Natural killer cell treated with Interleukin-12 subunit alpha and Interleukin-12 subunit beta and Interleukin-15 and Interleukin-18, amount 100 ng/mL, for 72 hours (primary cell): ENCODE measurements at regions not wholly inside any gene's neighbourhood (a gene's known extent, or its start where the extent isn't known, plus 50 kb on each side); places are given as distances from the start of the nearest gene placed in this dataset.
"Not testable (repeated sequence)": the region's sequence is repeated elsewhere in the genome, so short reads cannot be mapped to it uniquely, and the experiment has no call there.

Source experiments
- ATAC-seq, 2 donors: fragments of 150-1000 bp; cut with Tn5 transposase in 1 of 2; sonication (Bioruptor Pico), chemical (Tn5 transposase) in 1 of 2; 2 replicates each; pipeline ENCODE4 v1.10.0; 2021
- DNase-seq: peaks from one replicate; pipeline ENCODE4 v3.0.0; 2022; ENCODE audit warnings: low spot score
- H3K27ac Mint-ChIP-seq, 2 donors: 1 replicate in 1 of 2; 2 replicates in 1 of 2; pipeline ENCODE4 v1.8.0; 2022; ENCODE audit warnings: mixed read lengths in 2 of 2, mild to moderate bottlenecking in 1 of 2, moderate library complexity in 1 of 2
- H3K27me3 Mint-ChIP-seq, 2 donors: 1 replicate in 1 of 2; 2 replicates in 1 of 2; pipeline ENCODE4 v1.8.0; 2022; ENCODE audit warnings: mixed read lengths in 2 of 2
- H3K36me3 Mint-ChIP-seq: one replicate; pipeline ENCODE4 v1.8.0; 2022; ENCODE audit warnings: mixed read lengths
- H3K4me1 Mint-ChIP-seq, 2 donors: 1 replicate in 1 of 2; 2 replicates in 1 of 2; pipeline ENCODE4 v1.8.0; 2022; ENCODE audit warnings: low read depth in 2 of 2, mixed read lengths in 2 of 2, mild to moderate bottlenecking in 1 of 2
- H3K4me3 Mint-ChIP-seq: one replicate; pipeline ENCODE4 v1.8.0; 2022; ENCODE audit warnings: mixed read lengths
- H3K9me3 Mint-ChIP-seq: 2 replicates; pipeline ENCODE4 v1.8.0; 2022; ENCODE audit warnings: mixed read lengths

GRCh38 chr2:34567128-34567527 is 968.0 kb upstream of the FAM98A start:
- no peak overlapping the region for H3K4me3 Mint-ChIP-seq
- no peak overlapping the region for H3K27ac Mint-ChIP-seq
- H3K36me3 Mint-ChIP-seq: no peaks in the 10 kb centered on the region
- peaks cover 16% of the 10 kb centered on the region for H3K9me3 Mint-ChIP-seq
- ATAC-seq: no peak
- no peaks in the 10 kb centered on the region for H3K4me1 Mint-ChIP-seq
- no peaks in the 10 kb centered on the region for H3K27me3 Mint-ChIP-seq
- DNase-seq: no peak

DNA sequence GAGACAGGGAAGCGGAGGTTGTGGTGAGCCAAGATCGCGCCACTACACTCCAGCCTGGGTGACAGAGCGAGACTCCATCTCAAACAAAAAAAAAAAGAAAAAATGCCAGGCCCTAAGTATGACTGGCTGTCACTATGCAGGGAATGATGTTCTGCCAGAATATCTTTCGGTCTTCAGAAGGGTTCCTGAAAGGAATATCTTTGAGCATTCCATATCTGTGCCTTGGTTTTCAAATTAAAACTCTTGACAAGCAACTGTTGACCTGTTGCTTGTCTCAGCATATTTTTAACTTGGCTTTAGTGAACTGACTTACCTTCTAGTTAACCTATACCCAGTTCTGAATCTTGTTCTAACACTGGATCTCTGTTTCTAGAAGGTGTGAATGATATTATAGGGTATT is 953.2 kb upstream of the FAM98A start:
- Mint-ChIP-seq H3K27ac (no peak overlapping the region), H3K36me3 (no peaks in the 10 kb centered on the region), H3K9me3 (peaks cover 6% of the 10 kb centered on the region), H3K4me1 (no peaks in the 10 kb centered on the region), H3K27me3 (no peaks in the 10 kb centered on the region), H3K4me3 (no peak overlapping the region)
- ATAC-seq (no peak), DNase-seq (no peak)

GRCh38 chr2:34549710-34550345 is 950.7 kb upstream of the FAM98A start:
- Mint-ChIP-seq H3K4me3 (no peak overlapping the region), H3K9me3 (peaks cover 10% of the 10 kb centered on the region), H3K4me1 (no peaks in the 10 kb centered on the region), H3K27ac (no peak overlapping the region), H3K36me3 (no peaks in the 10 kb centered on the region), H3K27me3 (no peaks in the 10 kb centered on the region)
- DNase-seq (no peak), ATAC-seq (no peak)

- Mint-ChIP-seq H3K36me3 (peaks cover 7% of the 10 kb centered on the region), H3K4me3 (no peak overlapping the region), H3K9me3 (peaks cover 19% of the 10 kb centered on the region), H3K27me3 (no peaks in the 10 kb centered on the region), H3K4me1 (no peaks in the 10 kb centered on the region), H3K27ac (no peak overlapping the region)
- no peak for DNase-seq
- ATAC-seq: no peak
Observed at GRCh38 chr2:34547900-34548299, 948.8 kb upstream of the FAM98A start.

GRCh38 chr2:34547340-34547739 is 948.2 kb upstream of the FAM98A start:
- Mint-ChIP-seq H3K4me1 (no peaks in the 10 kb centered on the region), H3K27me3 (no peaks in the 10 kb centered on the region), H3K4me3 (no peak overlapping the region), H3K27ac (no peak overlapping the region), H3K9me3 (peaks cover 23% of the 10 kb centered on the region), H3K36me3 (peaks cover 9% of the 10 kb centered on the region)
- ATAC-seq (no peak), DNase-seq (no peak)

DNA sequence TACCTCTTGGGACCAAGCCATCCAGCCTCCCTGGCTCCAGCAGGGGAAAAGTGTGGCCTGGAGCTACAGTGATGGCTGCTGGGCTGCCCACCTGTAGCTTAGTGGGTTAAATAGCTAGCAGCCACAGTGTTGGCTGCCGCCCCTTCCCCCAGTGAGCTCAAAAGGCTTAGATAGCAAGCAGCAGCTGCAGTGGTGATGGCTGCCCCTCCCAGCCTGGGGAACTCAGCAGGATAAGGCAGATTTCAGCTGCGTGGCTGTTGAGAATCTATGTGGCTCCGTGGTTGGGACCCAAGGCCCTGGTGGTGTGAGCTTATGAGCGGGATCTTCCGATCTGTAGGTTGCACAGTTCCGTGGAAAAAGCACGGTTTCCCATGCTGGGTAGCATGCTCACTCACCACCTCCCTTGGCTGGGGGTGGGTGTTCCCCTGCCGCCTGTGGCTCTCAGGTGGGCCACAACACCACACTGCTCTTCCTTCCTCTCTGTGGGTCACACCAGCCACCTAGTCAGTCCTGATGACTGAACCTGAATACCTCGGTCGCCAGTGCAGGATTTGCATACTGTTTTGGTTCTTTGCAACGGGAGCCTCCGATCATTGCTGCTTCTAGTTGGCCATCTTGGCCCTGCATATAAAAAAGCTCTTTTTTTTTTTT is 946.5 kb upstream of the FAM98A start:
- Mint-ChIP-seq H3K27me3 (no peaks in the 10 kb centered on the region), H3K27ac (no peak overlapping the region), H3K4me3 (no peak overlapping the region), H3K36me3 (peaks cover 9% of the 10 kb centered on the region), H3K9me3 (peaks cover 23% of the 10 kb centered on the region), H3K4me1 (no peaks in the 10 kb centered on the region)
- ATAC-seq: no peak
- DNase-seq: no peak

GRCh38 chr2:34534761-34535160 is 935.7 kb upstream of the FAM98A start:
- ATAC-seq (no peak), DNase-seq (no peak)
- Mint-ChIP-seq H3K36me3 (no peaks in the 10 kb centered on the region), H3K27ac (no peak overlapping the region), H3K4me1 (no peaks in the 10 kb centered on the region), H3K9me3 (peaks cover 16% of the 10 kb centered on the region), H3K4me3 (no peak overlapping the region), H3K27me3 (no peaks in the 10 kb centered on the region)

- H3K27ac Mint-ChIP-seq: no peak overlapping the region
- no peak for DNase-seq
- no peaks in the 10 kb centered on the region for H3K4me1 Mint-ChIP-seq
- H3K4me3 Mint-ChIP-seq: no peak overlapping the region
- no peaks in the 10 kb centered on the region for H3K27me3 Mint-ChIP-seq
- no peak for ATAC-seq
- peaks cover 16% of the 10 kb centered on the region for H3K9me3 Mint-ChIP-seq
- H3K36me3 Mint-ChIP-seq: no peaks in the 10 kb centered on the region
Observed at GRCh38 chr2:34534341-34534740, 935.2 kb upstream of the FAM98A start.

DNA sequence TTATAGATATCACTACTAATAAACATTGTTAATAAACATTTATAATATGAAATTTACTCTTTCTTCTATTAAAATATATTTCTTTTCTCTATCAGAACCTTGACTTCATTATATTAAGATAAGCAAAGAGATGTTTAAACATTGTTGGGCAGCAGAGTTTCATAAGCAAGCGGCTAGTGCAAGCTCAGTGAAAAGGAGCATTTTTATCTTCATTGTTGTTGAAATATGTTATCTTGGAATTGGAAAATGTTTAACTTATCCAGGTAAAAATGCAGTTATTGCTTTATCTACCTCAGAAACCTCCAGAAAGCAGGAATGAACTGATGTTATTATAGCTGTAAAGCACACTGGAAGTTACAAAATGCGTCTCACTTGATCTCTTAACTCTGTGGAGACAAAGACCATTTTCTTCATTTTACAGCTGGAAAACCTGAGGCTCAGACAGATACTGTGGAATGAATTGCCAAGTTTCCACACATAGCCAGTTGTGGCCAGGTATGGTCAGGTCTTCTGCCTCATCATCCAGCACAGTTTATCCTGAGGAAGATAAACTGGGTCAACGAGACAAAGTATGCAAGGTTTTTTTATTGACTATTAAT is 934.6 kb upstream of the FAM98A start:
- Mint-ChIP-seq H3K4me1 (no peaks in the 10 kb centered on the region), H3K4me3 (no peak overlapping the region), H3K27me3 (no peaks in the 10 kb centered on the region), H3K36me3 (no peaks in the 10 kb centered on the region), H3K27ac (no peak overlapping the region), H3K9me3 (peaks cover 13% of the 10 kb centered on the region)
- ATAC-seq (no peak), DNase-seq (no peak)

- Mint-ChIP-seq H3K36me3 (no peaks in the 10 kb centered on the region), H3K27ac (no peak overlapping the region), H3K27me3 (no peaks in the 10 kb centered on the region), H3K4me3 (no peak overlapping the region), H3K4me1 (no peaks in the 10 kb centered on the region), H3K9me3 (peaks cover 17% of the 10 kb centered on the region)
- no peak for ATAC-seq
- no peak for DNase-seq
Observed at GRCh38 chr2:34529965-34530364, 930.9 kb upstream of the FAM98A start.

- Mint-ChIP-seq H3K4me3 (no peak overlapping the region), H3K9me3 (peaks cover 9% of the 10 kb centered on the region), H3K27ac (no peak overlapping the region), H3K36me3 (peaks cover 5% of the 10 kb centered on the region), H3K27me3 (no peaks in the 10 kb centered on the region), H3K4me1 (no peaks in the 10 kb centered on the region)
- DNase-seq: no peak
- ATAC-seq: no peak
Observed at GRCh38 chr2:34523958-34524514, 924.9 kb upstream of the FAM98A start.

DNA sequence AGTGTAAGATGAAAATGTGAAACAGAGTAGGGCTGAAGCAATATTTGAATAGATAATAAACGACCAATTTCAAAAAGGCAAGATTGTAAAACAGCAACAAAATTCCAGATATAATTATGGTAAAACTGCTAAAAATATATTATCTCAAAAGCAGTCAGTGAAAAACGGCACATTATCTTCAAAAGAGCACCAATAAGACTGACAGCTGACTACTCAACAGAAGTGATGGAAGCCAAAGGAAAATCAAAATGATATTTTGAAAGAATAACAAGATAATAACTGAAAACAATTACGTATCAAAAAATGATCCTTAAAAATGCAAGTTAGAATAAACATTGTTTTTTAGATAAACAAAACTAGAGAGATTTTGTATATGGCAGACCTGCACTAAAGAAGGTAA is 920.6 kb upstream of the FAM98A start:
- no peak for DNase-seq
- Mint-ChIP-seq H3K36me3 (peaks cover 5% of the 10 kb centered on the region), H3K4me3 (no peak overlapping the region), H3K27ac (no peak overlapping the region), H3K9me3 (peaks cover 10% of the 10 kb centered on the region), H3K27me3 (no peaks in the 10 kb centered on the region), H3K4me1 (no peaks in the 10 kb centered on the region)
- ATAC-seq: no peak

DNA sequence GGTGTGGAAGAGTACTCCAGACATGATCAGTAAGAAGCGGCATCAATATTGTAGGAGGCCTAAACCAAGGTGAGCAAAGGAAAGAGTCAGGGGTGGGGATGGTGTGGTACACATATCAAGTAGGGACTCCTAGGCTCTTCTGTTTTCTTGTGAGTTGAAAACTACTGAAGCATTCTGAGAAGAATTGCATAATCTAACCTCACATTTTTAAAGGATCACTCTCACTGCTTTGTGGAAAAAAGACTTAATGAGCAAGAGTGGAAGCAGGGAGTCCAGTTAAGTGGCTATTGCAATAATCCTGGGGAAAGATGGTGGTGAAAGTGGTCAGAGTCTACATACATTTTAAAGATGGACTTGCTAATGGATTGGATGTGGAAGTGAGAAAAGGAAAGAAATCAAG is 899.5 kb upstream of the FAM98A start:
- no peak for DNase-seq
- Mint-ChIP-seq H3K27ac (no peak overlapping the region), H3K9me3 (peaks cover 33% of the 10 kb centered on the region), H3K4me3 (no peak overlapping the region), H3K4me1 (no peaks in the 10 kb centered on the region), H3K27me3 (no peaks in the 10 kb centered on the region), H3K36me3 (no peaks in the 10 kb centered on the region)
- ATAC-seq: no peak

- H3K9me3 Mint-ChIP-seq: peaks cover 33% of the 10 kb centered on the region
- H3K4me1 Mint-ChIP-seq, H3K36me3 Mint-ChIP-seq, H3K27me3 Mint-ChIP-seq, H3K27ac Mint-ChIP-seq, DNase-seq, ATAC-seq, H3K4me3 Mint-ChIP-seq: not testable (repeated sequence)
Observed at GRCh38 chr2:34494192-34494591, 895.1 kb upstream of the FAM98A start.
